DMS53 treated with DMSO at 0.1 percent for 48 hours (cell line): ENCODE measurements at regions not wholly inside any gene's neighbourhood (a gene's known extent, or its start where the extent isn't known, plus 50 kb on each side); places are given as distances from the start of the nearest gene placed in this dataset.
"Not testable (repeated sequence)": the region's sequence is repeated elsewhere in the genome, so short reads cannot be mapped to it uniquely, and the experiment has no call there.

ENCODE experiments used
- DNase-seq: peaks from one replicate; lab custom pipeline; 2025; ENCODE audit not compliant: unreplicated experiment; lab: John Stamatoyannopoulos, UW

DNA sequence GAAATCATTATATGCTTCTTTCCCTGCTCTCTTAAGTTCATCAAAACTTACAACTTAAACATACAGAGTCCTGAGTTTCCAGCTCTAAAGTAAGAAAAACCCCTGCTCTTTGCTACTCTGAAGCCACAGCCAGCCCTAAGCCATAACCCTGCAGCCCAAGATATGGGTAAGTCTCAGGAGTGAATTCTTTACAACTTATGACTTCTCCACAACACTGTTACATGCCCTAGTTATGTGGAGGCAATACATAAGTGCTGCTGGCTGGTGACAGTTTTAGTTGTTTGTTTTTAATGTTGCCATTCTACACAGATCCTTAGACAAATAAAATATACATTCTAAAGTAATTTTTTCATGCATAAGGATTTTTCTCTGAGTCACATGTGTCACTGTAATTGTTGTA, 100.2 kb downstream of the FBXO8 start:
- no peak for DNase-seq

DNA sequence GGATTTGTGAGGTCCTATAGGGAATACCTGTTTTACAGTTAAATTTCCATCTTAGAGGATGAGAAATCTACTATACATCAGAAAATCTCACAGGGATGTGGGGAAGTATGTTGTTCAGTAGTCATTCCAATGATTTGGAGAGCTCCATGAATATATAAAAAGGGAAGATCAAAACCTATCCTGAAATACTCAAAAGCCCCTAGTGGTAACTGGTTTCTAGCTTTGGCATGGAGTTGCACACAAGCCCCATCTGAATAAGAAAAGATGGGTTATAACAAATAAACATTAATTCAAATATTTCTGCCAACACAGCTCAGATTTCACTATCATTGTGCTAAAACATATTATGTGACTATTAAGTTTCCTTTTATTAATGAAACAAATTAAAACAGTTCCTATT, 101.6 kb downstream of the FBXO8 start:
- no peak for DNase-seq

DNA sequence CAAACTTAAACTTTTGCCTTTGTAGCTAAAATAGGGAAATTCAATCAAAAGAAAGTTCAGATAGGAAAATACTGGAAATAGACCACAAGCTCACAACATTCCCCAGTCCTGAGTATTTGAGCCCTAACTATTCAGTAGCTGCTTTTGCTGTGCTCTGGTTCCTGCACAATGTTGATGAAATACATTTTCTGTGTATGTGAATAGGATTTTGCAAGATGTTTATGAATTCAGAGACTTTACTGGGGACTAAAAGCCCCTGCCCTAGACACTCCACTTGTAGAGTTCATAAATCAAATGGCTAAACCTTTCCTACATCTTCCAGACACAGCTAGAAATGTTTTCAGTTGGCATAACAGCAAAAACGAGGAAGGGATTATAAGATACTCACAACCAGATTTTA, 105.9 kb downstream of the FBXO8 start:
- DNase-seq: peak; percentile 38

DNA sequence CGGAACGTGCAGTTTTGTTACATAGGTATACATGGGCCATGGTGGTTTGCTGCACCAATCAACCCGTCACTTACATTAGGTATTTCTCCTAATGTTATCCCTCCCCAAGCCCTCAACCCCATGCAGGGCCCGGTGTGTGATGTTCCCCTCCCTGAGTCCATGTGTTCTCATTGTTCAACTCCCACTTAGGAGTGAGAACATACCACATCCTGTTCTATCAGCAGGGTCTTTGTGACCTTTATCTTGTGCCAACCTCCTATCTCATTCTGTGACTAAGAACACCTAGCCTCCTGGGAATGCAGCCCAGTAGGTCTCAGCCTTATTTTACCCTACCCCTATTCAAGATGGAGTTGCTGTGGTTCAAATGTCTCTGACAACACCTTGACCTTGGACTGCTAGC, 107.6 kb downstream of the FBXO8 start:
- DNase-seq: not testable (repeated sequence)

DNA sequence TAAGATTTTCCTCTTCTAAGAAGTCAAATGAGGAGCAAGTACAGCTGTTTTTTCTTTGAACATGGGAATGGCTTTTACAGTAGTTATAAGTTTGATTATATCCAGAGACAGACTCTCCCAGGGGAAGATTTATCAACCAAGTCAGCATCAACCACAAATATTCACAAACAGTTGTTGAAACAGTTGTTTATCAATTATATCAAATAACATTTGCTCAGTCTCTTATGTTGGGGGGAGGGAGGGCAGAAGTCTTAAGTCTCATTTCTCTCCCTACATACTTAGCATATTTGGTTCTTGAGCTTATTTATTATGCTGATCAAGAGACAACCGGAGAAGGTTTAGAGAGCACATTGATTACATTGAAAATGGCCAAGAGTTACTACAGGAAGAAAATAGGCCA, 110.1 kb downstream of the FBXO8 start:
- DNase-seq: no peak

DNA sequence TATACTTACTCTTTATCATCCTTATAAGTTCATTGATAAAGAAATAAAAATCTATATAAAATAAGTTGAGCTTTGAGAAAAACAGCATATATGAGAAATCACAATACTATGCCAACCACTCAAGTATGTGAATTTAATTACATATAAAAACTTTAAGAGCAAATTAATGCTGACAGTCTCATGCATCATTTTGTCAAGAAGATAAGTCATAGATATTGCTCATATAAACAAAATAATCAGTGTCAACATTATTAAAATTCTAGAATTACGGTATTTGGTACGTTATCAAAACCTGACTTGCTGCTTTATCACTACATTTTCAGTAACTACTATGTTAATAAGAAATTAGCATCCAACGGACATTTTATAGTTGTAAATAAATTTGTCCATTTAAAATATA, 111.2 kb downstream of the FBXO8 start:
- DNase-seq: no peak

DNA sequence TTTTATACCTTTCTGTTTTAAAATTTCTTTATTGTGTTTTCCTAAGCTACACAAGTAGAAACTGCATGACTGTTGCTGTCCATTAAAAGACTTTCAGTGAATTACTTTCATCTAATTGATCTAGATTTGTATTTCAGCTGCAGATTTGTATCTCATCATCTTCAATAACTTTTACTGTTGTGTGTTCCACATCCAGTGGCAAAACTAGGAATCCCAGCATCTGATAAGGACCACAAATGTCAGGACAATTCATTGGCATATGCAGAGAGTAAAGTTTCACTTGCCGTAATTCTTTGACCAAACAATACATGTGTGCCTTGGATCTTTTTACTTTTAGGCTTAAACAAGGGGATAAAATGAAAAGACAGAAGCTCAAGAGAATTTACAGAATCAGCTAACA, 112.6 kb downstream of the FBXO8 start:
- no peak for DNase-seq

DNA sequence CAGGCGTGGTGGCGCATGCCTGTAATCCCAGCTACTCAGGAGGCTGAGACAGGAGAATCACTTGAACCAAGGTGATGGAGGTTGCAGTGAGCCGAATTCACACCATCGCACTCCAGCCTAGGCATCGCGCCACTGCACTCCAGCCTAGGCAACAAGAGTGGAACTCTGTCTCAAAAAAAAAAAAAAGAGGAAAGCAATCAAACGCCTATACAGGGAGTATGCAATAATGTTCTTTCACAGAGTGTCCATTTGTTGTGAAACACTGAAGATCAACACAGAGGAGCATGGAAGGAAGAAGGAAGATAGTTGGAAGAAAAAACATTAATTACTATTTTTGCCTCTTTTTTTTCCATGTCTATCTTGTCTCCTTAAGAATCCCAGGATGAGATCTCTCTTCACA, 113.4 kb downstream of the FBXO8 start:
- DNase-seq: no peak

DNA sequence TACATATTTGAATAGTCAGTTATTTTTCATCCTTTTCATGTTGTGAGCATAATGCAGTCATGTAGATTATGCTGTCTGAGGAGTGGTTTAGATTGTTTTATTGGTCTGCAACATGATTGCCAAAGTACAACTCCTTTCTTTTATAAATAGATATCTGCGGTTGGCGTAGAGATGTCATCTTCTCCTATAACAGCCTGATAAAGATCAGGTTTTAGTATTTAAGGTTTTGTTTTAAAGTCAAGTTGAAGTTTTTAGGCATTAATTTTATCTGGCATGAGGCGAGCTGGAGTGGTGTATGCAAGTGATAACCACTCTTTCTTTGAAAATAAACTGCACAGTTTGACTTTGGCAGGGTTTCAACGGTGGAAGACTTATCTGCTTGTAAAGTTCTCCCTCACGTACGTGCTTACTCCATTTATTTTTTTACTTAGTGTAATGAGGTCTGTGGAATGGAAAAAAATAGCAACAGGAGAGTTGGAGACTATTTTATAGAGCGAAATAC, 126.3 kb downstream of the FBXO8 start:
- no peak for DNase-seq

DNA sequence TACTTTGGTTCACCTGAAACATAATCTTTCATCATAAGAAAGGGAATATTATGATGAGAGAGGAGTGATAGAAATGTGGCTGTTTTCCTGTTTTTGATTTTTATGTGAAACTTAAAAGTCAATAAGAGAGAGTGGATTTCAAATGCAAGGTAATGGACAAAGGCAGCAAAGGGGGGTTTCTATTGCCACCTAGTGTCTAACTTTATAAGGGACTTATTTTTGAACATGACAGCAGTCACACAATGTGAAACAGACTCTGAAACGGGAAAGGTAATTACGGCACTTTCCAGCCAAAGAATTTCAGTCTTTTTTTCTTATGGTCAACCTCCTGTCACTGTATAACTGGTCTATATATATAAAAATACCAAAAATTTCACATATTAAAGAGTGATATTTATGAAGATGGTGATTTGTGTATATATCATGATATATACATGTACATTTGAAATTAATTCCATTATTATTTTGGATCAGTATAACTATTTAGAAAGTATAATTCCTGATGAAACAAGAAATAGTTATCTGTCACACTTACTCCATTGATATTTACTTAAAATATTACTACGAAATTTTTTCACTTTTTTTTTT, 127.1 kb downstream of the FBXO8 start:
- DNase-seq: peak; percentile 50

DNA sequence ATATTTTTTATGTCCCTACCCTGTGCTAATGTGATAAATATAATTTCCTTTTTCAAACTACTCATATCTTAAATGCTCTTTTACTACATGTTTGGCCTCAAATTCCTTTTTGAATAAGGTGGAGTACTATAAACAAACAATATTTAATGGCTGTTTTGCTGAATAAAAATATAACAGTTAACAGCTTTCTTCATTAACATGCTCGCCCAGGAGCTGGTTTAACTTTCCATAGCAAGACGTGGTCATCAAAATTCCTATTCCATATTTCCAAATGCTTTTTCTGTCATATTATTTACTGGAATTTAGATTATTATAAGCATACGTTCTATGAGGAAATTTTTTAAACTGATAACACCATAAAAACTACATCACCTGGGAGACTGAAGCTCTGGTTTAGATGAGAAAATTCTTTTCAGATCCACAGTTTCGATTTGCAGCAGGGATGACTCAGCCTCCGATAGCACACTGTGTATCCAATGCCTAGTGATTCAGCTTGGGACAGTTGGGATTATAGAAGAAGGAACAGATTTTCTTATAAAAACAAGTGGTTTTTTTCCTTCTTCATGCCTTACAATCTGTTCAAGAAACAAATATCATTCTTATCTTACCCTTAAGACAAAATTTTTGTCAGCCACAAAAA, 129.1 kb downstream of the FBXO8 start:
- peak; percentile 54 for DNase-seq

DNA sequence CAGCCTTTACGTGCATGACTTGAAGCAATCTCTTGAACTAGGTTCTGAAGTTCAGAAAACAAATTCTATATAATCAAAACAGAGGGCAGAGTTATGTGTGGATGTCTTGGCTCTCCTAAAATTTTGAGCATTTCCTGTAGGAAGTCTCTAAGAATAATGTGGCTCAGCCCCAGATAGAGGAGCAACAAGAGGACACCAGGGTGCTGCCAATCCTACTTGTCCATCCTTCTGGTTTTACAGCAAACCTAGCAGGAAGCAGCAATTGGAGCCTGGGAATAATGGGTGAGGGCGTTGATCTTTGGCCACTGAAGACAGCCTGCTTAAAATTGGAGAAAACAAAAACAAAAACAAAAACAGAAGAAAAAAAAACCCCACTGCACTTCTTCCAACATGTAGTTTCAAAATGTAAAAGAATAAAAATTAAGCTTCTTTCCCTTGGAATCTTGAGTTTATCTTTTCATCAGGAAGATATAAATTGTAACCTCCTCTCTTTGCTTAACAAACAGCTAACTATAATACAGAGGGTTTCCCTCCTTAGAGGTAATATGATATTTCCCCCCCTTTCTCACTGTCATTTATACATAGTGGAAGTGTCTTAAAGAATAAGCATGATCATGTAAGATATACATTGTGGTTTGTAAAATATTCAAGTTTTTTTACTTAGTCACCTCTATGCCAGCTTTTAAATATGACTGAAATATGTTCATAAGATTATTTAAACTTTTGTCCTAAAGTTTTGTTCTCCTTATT, 130.6 kb downstream of the FBXO8 start:
- DNase-seq: peak; percentile 34

DNA sequence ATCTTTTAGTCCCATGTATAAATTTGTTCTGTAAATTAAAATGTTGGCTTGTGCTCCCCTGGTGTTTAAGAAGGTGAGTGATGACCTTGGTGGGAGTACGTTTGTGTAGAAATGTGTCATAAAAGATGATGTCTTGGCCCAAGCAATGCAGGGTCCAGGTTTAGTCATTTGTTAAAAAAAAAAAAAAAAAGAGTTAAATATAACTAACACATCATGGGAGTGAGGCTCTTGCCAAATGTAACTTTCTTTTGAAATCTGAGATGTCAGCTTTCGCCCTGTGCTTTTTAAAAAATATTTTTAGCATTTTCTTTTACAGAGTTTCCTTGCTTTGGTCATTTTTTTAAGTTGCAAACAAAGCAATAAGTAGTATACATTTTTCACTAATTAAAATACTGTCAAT, 135.6 kb downstream of the FBXO8 start:
- no peak for DNase-seq

DNA sequence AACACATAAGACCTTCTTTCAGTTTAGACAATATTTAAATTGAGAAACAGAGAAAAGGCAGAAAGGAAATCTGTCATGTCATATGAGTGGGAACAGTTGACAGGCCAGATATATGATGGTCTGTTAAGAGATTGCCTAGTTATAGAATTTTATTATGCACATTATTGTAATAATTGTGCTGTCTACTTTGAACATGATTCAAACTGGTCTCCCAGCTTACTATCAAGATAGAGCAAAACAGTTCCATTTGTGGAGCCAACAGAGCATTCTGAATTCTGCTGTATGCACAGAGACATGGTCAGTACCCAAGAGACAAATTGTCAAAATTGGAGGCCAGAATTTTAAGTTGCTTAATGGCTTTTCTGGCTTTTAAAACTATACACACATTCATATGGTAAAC, 139.4 kb downstream of the FBXO8 start:
- no peak for DNase-seq

DNA sequence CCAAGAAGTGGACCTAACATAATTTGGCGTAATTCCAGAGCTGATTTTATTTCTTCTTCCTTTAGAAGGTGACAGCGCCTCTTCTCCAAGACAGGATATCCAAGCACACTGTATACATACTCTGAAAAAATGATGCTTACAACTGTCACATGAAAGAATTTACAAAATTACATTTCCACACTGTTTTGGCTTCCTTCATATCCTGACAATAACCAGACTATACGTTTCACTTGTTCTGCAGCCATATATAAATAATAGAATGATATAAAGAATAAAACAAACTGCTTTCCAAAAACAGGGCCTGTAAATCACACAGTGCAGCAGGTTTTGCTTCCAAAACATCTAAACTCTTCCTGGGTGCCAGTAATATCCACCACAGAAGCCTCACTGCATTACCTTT, 141.6 kb downstream of the FBXO8 start:
- no peak for DNase-seq

DNA sequence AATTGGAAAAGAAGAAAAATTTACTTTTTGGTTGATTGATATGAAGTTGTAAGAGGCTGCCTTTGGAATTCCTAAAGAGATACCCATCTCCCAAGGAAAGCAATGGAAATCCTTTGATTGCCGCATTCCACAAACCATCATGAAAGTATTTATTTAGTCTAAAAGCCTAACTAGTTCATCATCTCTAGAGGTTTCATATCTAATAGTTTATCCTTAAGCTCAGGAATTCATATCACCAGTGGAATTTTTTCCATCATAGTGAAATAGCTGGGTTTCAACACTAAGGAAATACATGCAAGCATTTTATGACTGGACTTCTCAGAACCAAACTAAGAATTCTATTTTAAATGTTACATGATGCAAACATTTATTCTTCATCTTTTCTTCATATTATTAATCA, 144.9 kb downstream of the FBXO8 start:
- no peak for DNase-seq

DNA sequence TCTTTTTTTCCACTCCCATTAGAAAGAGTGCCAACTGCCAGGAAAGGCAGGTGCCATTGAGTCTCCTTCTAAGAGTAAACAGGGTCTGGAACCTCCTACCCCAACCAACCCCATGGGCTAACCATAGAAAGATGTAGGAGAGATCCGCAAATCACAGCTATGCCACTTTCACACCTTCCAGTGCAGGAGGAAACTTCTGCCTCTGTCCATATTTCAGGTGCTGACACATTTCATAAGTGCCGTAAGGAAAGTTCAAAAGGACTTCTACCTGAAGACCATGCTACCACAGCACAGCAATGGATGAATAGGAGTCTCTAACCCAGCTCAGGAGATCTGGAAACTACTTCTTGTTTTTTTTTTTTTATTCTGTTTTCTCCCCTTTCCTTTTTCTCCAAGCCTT, 145.8 kb downstream of the FBXO8 start:
- DNase-seq: no peak

DNA sequence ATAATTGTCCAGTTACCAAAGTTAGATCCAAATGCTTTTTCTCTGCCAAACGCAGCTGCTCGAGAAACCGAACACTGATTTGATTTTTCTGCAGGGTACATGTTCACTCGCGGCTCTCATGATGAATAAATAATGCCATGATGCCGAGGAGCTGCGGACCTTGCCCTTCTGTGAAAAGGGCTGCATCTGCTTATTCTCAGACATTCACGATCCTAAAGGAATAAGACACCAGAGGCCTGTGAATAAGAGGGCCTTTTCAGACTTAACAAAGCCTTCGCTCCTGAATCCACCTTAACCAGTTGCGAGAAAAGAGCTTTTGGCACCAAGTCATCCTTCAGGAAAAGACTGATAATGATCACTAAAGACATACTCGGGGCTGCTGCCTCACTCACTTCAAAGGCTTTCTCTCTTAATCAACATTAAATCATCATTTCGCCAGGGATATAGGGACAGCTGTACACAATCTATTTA, 147.5 kb downstream of the FBXO8 start:
- no peak for DNase-seq

DNA sequence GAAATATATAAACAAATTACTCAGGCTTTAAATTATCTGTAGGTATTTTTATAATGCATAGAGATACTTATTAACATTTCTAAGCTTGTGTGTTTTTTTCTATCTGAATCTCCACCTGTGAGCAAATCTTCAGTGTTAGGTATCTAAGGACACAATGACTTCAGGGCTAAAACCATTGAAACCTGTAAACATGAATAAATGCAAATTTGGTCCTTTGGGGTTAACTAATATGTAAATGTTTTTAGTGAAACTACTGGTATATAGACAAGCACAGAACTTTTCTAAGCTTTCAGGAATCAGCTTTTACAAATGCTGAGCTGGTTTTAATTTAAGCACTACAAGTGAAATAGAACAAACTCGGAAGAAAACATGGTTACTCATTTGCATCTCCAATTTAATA, 147.9 kb downstream of the FBXO8 start:
- no peak for DNase-seq

DNA sequence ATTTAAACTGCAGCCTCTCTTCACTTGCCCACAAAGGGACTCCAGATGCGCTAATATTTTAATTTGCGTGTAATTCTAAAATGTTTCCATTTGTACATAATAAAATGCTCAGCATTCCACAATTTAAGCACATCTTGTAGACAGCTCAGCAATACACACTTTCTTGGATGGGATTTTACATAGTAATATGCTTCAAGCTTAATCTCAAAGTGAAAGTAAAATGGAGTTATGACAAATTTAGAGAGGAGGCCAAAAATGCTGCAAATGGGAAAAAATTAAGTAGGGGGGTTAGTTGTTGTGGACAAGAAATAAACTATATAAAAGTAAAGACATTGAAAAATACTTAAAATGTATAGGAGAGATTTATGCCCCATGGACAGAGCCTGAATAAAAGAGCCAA, 149.1 kb downstream of the FBXO8 start:
- DNase-seq: no peak

DNA sequence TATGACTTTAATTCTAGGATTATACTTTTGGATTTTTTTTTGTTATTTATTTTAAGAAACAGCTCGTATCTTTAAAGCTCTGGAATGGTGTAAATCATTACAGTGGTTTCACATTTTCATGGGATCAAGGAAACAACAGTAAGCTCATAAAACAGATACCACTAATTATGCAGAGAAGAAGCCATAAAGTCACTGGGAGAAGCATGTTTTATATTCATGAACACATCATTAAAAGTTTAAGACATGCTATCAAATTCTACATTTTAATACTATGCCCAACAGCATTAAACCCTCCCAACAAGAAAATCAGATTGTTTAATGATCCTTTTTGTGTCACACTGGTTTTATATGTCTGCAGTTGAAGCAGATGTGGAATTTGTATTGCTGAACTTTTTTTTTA, 149.9 kb downstream of the FBXO8 start:
- DNase-seq: no peak

DNA sequence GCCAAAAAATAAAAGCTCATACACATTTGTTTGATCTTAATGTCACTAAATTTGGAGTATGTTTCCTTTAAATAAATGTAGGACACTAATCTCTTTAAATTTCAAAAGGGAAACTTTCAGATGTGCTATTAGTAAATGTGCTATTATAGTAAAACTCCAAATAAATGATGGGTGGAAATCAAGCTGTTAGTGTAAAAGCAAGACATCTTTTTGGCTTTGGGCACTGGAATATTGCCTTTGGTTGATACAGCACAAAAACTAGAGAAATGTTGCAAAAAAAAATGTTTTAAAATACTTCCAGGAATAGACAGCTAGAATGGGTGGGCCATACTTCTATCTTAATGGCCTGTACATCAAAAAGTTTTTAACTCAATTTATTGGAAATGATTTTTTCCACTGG, 151.6 kb downstream of the FBXO8 start:
- DNase-seq: no peak
